HL-60 (cell line): ENCODE measurements at regions not wholly inside any gene's neighbourhood (a gene's known extent, or its start where the extent isn't known, plus 50 kb on each side); places are given as distances from the start of the nearest gene placed in this dataset.

Experiments
- CTCF ChIP-seq: IDR thresholded peaks from one replicate; pipeline ENCODE4 v1.5.1; 2011; ENCODE audit warnings: low read length, control low read depth, inconsistent platforms; ENCODE audit not compliant: insufficient read depth
- POLR2AphosphoS5 ChIP-seq: IDR thresholded peaks from 2 replicates; pipeline ENCODE4 v1.6.1; 2012; ENCODE audit warnings: low read depth

- TF ChIP-seq CTCF (no peak), POLR2AphosphoS5 (no peak)
Observed at GRCh38 chr2:38228753-38229152, 148.3 kb downstream of the ATL2 start.
